Body of pancreas (tissue), 4 donors: ENCODE measurements at regions not wholly inside any gene's neighbourhood (a gene's known extent, or its start where the extent isn't known, plus 50 kb on each side); places are given as distances from the start of the nearest gene placed in this dataset.
"Not testable (repeated sequence)": the region's sequence is repeated elsewhere in the genome, so short reads cannot be mapped to it uniquely, and the experiment has no call there.

Source experiments
- ATAC-seq: fragments of 150-250 bp; one replicate; pipeline ENCODE4 v1.9.1; 2016
- DNase-seq, 4 donors: peaks; one replicate each; pipeline ENCODE4 v3.0.0-alpha.2; 2019
- H3K27ac ChIP-seq, 4 donors: fragments of 200-600 bp; sonication (generic); 1 replicate in 3 of 4; 2 replicates in 1 of 4; pipeline versions ENCODE4 v1.5.1 to v1.6.1; 2016 to 2019; ENCODE audit warnings: mild to moderate bottlenecking in 1 of 4, mixed read lengths in 1 of 4, moderate library complexity in 1 of 4
- H3K27me3 ChIP-seq, 2 donors: fragments of 200-600 bp; sonication (generic); one replicate each; pipeline ENCODE4 v1.6.0; 2016; ENCODE audit warnings: mild to moderate bottlenecking in 1 of 2
- H3K36me3 ChIP-seq, 2 donors: fragments of 200-600 bp; sonication (generic); replicated peaks in 1 of 2; 2 replicates each; pipeline ENCODE4 v1.5.1; 2016; ENCODE audit warnings: low read depth in 2 of 2; ENCODE audit not compliant: insufficient read depth in 1 of 2
- H3K4me1 ChIP-seq: fragments of 200-600 bp; sonication (generic); one replicate; pipeline ENCODE4 v1.6.0; 2016
- H3K4me3 ChIP-seq, 2 donors: fragments of 200-600 bp; sonication (generic); 1 replicate in 1 of 2; 2 replicates in 1 of 2; pipeline ENCODE4 v1.5.1; 2016 to 2019
- H3K9me3 ChIP-seq, 3 donors: fragments of 200-600 bp; sonication (generic); 1 replicate in 2 of 3; 2 replicates in 1 of 3; pipeline ENCODE4 v1.5.1; 2016
- CTCF ChIP-seq, 7 experiments: fragments of 450-650 bp in 4 of 7; fragments of 200-600 bp in 3 of 7; sonication (generic) in 3 of 7; IDR thresholded peaks; one replicate each; pipeline ENCODE4 v1.5.1; 2016 to 2019; ENCODE audit warnings: antibody characterized with exemption in 7 of 7
- POLR2A ChIP-seq, 3 donors: fragments of 450-650 bp; IDR thresholded peaks; one replicate each; pipeline ENCODE4 v1.6.1; 2016; ENCODE audit warnings: antibody characterized with exemption in 3 of 3, mild to moderate bottlenecking in 2 of 3
- WGBS, 2 donors: methylation state at CpG; one replicate each; pipeline ENCODE4 v1.1.5; 2017; 5-methylcytosine and 5-hydroxymethylcytosine counted together
- intact Hi-C: fragments of 100-400 bp; cut with DNase I; formaldehyde crosslinking; loops from one replicate; pipeline ENCODE4 v1.15.1; 2023

- Histone ChIP-seq H3K36me3 (no peaks in the 10 kb centered on the region), H3K27me3 (no peaks in the 10 kb centered on the region), H3K4me3 (no peak overlapping the region), H3K4me1 (no peaks in the 10 kb centered on the region), H3K27ac (no peak overlapping the region), H3K9me3 (no peaks in the 10 kb centered on the region)
- no peak for DNase-seq
- intact Hi-C loops, result no loop called here
- no peak for ATAC-seq
- no peak for TF ChIP-seq CTCF (IDR thresholded peaks at IDR 0.05)
- TF ChIP-seq POLR2A (IDR thresholded peaks at IDR 0.05), result no peak
- 91 to 92% methylated on average over 5 of the region's 5 CpGs for WGBS, 2 donors
Measured at GRCh38 chr14:84482256-84483071, 1047.5 kb upstream of the FLRT2 start.

GRCh38 chr14:84483072-84483420 is 1046.9 kb upstream of the FLRT2 start:
- 80 to 81% methylated on average over 6 of the region's 6 CpGs for WGBS, 2 donors
- no peaks in the 10 kb centered on the region for H3K9me3 ChIP-seq
- H3K27me3 ChIP-seq, result no peaks in the 10 kb centered on the region
- TF ChIP-seq POLR2A (IDR thresholded peaks at IDR 0.05) (no peak), CTCF (IDR thresholded peaks at IDR 0.05) (no peak)
- H3K4me1 ChIP-seq, result no peaks in the 10 kb centered on the region
- intact Hi-C loops, result no loop called here
- DNase-seq (no peak), ATAC-seq (no peak)
- no peak overlapping the region for H3K4me3 ChIP-seq
- H3K27ac ChIP-seq, result no peak overlapping the region
- H3K36me3 ChIP-seq, result no peaks in the 10 kb centered on the region

- H3K36me3 ChIP-seq, H3K9me3 ChIP-seq, ATAC-seq, DNase-seq, intact Hi-C loops, H3K27me3 ChIP-seq, H3K4me1 ChIP-seq, H3K27ac ChIP-seq, H3K4me3 ChIP-seq: not testable (repeated sequence)
- WGBS, 2 donors, result 77 to 91% methylated on average over 4 of the region's 4 CpGs
Measured at GRCh38 chr14:84484243-84484642, 1045.7 kb upstream of the FLRT2 start.

- ATAC-seq (no peak), DNase-seq (no peak)
- TF ChIP-seq CTCF (IDR thresholded peaks at IDR 0.05), result no peak
- no peak for TF ChIP-seq POLR2A (IDR thresholded peaks at IDR 0.05)
- intact Hi-C loops, result no loop called here
- H3K9me3 ChIP-seq, result no peaks in the 10 kb centered on the region
- no peaks in the 10 kb centered on the region for H3K27me3 ChIP-seq
- H3K27ac ChIP-seq, result no peak overlapping the region
- H3K4me1 ChIP-seq, result no peaks in the 10 kb centered on the region
- H3K4me3 ChIP-seq, result no peak overlapping the region
- no peaks in the 10 kb centered on the region for H3K36me3 ChIP-seq
Measured at GRCh38 chr14:84485036-84485435, 1044.9 kb upstream of the FLRT2 start.

- intact Hi-C loops, result no loop called here
- H3K4me1 ChIP-seq, result no peaks in the 10 kb centered on the region
- DNase-seq (no peak), ATAC-seq (no peak)
- no peaks in the 10 kb centered on the region for H3K27me3 ChIP-seq
- H3K4me3 ChIP-seq, result no peak overlapping the region
- no peak overlapping the region for H3K27ac ChIP-seq
- WGBS, 2 donors, result 72 to 82% methylated on average over 2 of the region's 2 CpGs
- no peaks in the 10 kb centered on the region for H3K9me3 ChIP-seq
- no peak for TF ChIP-seq POLR2A (IDR thresholded peaks at IDR 0.05)
- TF ChIP-seq CTCF (IDR thresholded peaks at IDR 0.05), result no peak
- H3K36me3 ChIP-seq, result no peaks in the 10 kb centered on the region
Measured at GRCh38 chr14:84490081-84490480, 1039.9 kb upstream of the FLRT2 start.
